ENCODE measurements at regions not wholly inside any gene's neighbourhood (a gene's known extent, or its start where the extent isn't known, plus 50 kb on each side); places are given as distances from the start of the nearest gene placed in this dataset.

GRCh38 chr7:22639396-22639795, 87.6 kb upstream of the IL6 start (continued):
- no peak for TF ChIP-seq SP1 (IDR thresholded peaks at IDR 0.05; ENCODE audit: low read depth)
- no peak for TF ChIP-seq ZBTB33 (IDR thresholded peaks at IDR 0.05; ENCODE audit: extremely low read depth, insufficient replicate concordance, low read length)

- RAD21 ChIA-PET (ENCODE audit: low non-redundant PET in 1 of 2, low total read pairs in 2 of 2, uncharacterized antibody in 2 of 2, unreplicated experiment in 2 of 2) = no interaction called here
- no peaks in the 10 kb centered on the region for H3K79me2 ChIP-seq (ENCODE audit: insufficient read depth, low read length)
- H4K20me1 ChIP-seq (ENCODE audit: insufficient read depth) = no peaks in the 10 kb centered on the region
- H3K9me3 ChIP-seq (ENCODE audit: control insufficient read depth in 1 of 2, insufficient read depth in 1 of 2, low read depth in 1 of 2, low read length in 2 of 2) = no peaks in the 10 kb centered on the region
- intact Hi-C loops (cut with micrococcal nuclease) = no loop called here
- no peak overlapping the region for H3K9ac ChIP-seq (ENCODE audit: low read length)
- no peaks in the 10 kb centered on the region for H3K4me1 ChIP-seq (ENCODE audit: control insufficient read depth in 1 of 2, insufficient read depth in 2 of 2, low read length in 2 of 2)
- no peaks in the 10 kb centered on the region for H3K27me3 ChIP-seq (ENCODE audit: insufficient read depth, low read length)
- H3K27ac ChIP-seq (ENCODE audit: low read depth, low read length) = no peak overlapping the region
- no peak for TF ChIP-seq EZH2 (IDR thresholded peaks at IDR 0.05)
- no peak for TF ChIP-seq ATF3 (IDR thresholded peaks at IDR 0.05)
- no peak for TF ChIP-seq POLR2AphosphoS5 (IDR thresholded peaks at IDR 0.05; ENCODE audit: low read depth, low read length)
- TF ChIP-seq ZBTB33 (IDR thresholded peaks at IDR 0.05; ENCODE audit: extremely low read depth, insufficient replicate concordance, low read length) = no peak
- no peak for TF ChIP-seq JUND (IDR thresholded peaks at IDR 0.05)
- no peak for TF ChIP-seq YY1 (IDR thresholded peaks at IDR 0.05; ENCODE audit: extremely low read depth, insufficient replicate concordance, low read depth, low read length)
- TF ChIP-seq CTCF (IDR thresholded peaks at IDR 0.05 in 2 of 3, conservative IDR thresholded peaks at IDR 0.05 in 1 of 3; ENCODE audit: borderline replicate concordance in 1 of 3, insufficient read depth in 1 of 3, low read depth in 2 of 3, low read length in 2 of 3) = no peak
- TF ChIP-seq FOSL1 (IDR thresholded peaks at IDR 0.05; ENCODE audit: low read depth) = no peak
- TF ChIP-seq ZFX (IDR thresholded peaks at IDR 0.05) = no peak
- TF ChIP-seq RAD21 (IDR thresholded peaks at IDR 0.05; ENCODE audit: low read depth) = no peak
- no peak for TF ChIP-seq ZNF274 (IDR thresholded peaks at IDR 0.05; ENCODE audit: low read depth, low read length)
- TF ChIP-seq SRF (IDR thresholded peaks at IDR 0.05; ENCODE audit: low read depth) = no peak
- no peak for TF ChIP-seq CEBPB (IDR thresholded peaks at IDR 0.05; ENCODE audit: low read depth)
- H3K9me2 ChIP-seq (ENCODE audit: insufficient read depth) = no peaks in the 10 kb centered on the region
- no peak overlapping the region for H3K4me3 ChIP-seq (replicated peaks in 1 of 2; ENCODE audit: low read depth in 1 of 2, low read length in 2 of 2)
- no TSS peak for BruUV-seq (replicated peaks)
- no peaks in the 10 kb centered on the region for H3K36me3 ChIP-seq (ENCODE audit: control insufficient read depth in 1 of 2, insufficient read depth in 2 of 2, low read length in 2 of 2)
- H2AFZ ChIP-seq (ENCODE audit: low read depth, low read length, poor library complexity, severe bottlenecking) = no peak overlapping the region
- no peak overlapping the region for H3K4me2 ChIP-seq (ENCODE audit: low read length)
- CTCF ChIA-PET = no interaction called here
- POLR2A ChIA-PET = no interaction called here
- DNase-seq (ENCODE audit: low read depth, low spot score) (no peak), ATAC-seq (no peak)
Measured at GRCh38 chr7:22635349-22635748, 91.7 kb upstream of the IL6 start.

All from HCT116 (cell line).